IMR-90 (cell line): ENCODE measurements at regions not wholly inside any gene's neighbourhood (a gene's known extent, or its start where the extent isn't known, plus 50 kb on each side); places are given as distances from the start of the nearest gene placed in this dataset.

Source experiments
- BHLHE40 ChIP-seq: fragments of 150-350 bp; IDR thresholded peaks from 2 replicates; pipeline ENCODE4 v1.6.1; 2016; ENCODE audit warnings: mild to moderate bottlenecking, low read depth, low read length
- CHD1 ChIP-seq: IDR thresholded peaks from 2 replicates; pipeline ENCODE4 v1.6.1; 2012; ENCODE audit warnings: low read depth, low read length, improper control_type of control experiment
- FOS ChIP-seq: fragments of 150-350 bp; IDR thresholded peaks from 2 replicates; pipeline ENCODE4 v1.6.1; 2016; ENCODE audit warnings: low read depth, low read length
- MAFK ChIP-seq: IDR thresholded peaks from 2 replicates; pipeline ENCODE4 v1.6.1; 2012; ENCODE audit warnings: low read depth, low read length, improper control_type of control experiment
- MAZ ChIP-seq: IDR thresholded peaks from 2 replicates; pipeline ENCODE4 v1.6.1; 2012; ENCODE audit warnings: low read depth, mild to moderate bottlenecking, low read length, improper control_type of control experiment, moderate library complexity, borderline replicate concordance
- POLR2A ChIP-seq: IDR thresholded peaks from 2 replicates; pipeline ENCODE4 v1.6.1; 2012; ENCODE audit warnings: mild to moderate bottlenecking, low read depth, low read length
- RAD21 ChIP-seq: IDR thresholded peaks from 2 replicates; pipeline ENCODE4 v1.6.1; 2012; ENCODE audit warnings: low read length, improper control_type of control experiment
- RCOR1 ChIP-seq: IDR thresholded peaks from 2 replicates; pipeline ENCODE4 v1.6.1; 2012; ENCODE audit warnings: mild to moderate bottlenecking, low read length, improper control_type of control experiment; ENCODE audit not compliant: insufficient replicate concordance
- SMC3 ChIP-seq: fragments of 150-350 bp; IDR thresholded peaks from 2 replicates; pipeline ENCODE4 v1.6.1; 2016; ENCODE audit warnings: low read depth, mild to moderate bottlenecking, antibody characterized with exemption, low read length, moderate library complexity
- TF ChIP-seq, protein P1 (sequence below): conservative IDR thresholded peaks from 2 replicates; pipeline ENCODE4 v1.5.1; 2012; ENCODE audit warnings: mild to moderate bottlenecking, low read depth, low read length, improper control_type of control experiment

DNA sequence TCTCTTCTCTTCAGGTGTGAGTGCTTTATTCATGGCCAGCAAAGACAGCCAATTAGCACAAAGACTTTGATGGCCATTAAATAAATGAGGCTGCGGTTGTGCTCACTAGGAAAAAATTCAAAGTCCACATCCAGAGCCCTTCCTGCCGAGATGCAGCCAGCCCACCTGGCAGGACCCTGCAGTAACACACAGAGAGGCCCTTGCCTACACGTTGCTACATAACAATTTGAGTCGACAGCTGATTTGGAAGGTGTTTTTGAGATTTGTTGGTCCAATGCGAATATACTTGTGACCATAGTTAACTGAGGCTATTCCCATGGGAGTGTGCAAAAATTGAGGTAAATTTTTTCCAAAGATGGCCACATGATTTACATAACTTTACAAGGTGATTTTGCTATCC is 605.4 kb upstream of the HTR1E start:
- no peak for TF ChIP-seq POLR2A
- no peak for TF ChIP-seq BHLHE40
- no peak for TF ChIP-seq RCOR1
- TF ChIP-seq, protein P1, sequence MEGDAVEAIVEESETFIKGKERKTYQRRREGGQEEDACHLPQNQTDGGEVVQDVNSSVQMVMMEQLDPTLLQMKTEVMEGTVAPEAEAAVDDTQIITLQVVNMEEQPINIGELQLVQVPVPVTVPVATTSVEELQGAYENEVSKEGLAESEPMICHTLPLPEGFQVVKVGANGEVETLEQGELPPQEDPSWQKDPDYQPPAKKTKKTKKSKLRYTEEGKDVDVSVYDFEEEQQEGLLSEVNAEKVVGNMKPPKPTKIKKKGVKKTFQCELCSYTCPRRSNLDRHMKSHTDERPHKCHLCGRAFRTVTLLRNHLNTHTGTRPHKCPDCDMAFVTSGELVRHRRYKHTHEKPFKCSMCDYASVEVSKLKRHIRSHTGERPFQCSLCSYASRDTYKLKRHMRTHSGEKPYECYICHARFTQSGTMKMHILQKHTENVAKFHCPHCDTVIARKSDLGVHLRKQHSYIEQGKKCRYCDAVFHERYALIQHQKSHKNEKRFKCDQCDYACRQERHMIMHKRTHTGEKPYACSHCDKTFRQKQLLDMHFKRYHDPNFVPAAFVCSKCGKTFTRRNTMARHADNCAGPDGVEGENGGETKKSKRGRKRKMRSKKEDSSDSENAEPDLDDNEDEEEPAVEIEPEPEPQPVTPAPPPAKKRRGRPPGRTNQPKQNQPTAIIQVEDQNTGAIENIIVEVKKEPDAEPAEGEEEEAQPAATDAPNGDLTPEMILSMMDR = no peak
- TF ChIP-seq CHD1 = no peak
- TF ChIP-seq SMC3 = no peak
- no peak for TF ChIP-seq FOS
- TF ChIP-seq RAD21 = no peak
- TF ChIP-seq MAZ = no peak
- no peak for TF ChIP-seq MAFK
